Activated naive CD8-positive, alpha-beta T cell treated with anti-CD3 and anti-CD28 coated beads for 36 hours (primary cell): ENCODE measurements at regions not wholly inside any gene's neighbourhood (a gene's known extent, or its start where the extent isn't known, plus 50 kb on each side); places are given as distances from the start of the nearest gene placed in this dataset.

ENCODE experiments used
- DNase-seq: peaks from one replicate; pipeline ENCODE4 v3.0.0; 2021
- H3K27ac Mint-ChIP-seq: one replicate; pipeline ENCODE4 v1.8.0; 2022; ENCODE audit warnings: mild to moderate bottlenecking, moderate library complexity, mixed read lengths
- H3K27me3 Mint-ChIP-seq: one replicate; pipeline ENCODE4 v1.8.0; 2022; ENCODE audit warnings: mild to moderate bottlenecking, mixed read lengths
- H3K36me3 Mint-ChIP-seq: one replicate; pipeline ENCODE4 v1.8.0; 2021; ENCODE audit warnings: mild to moderate bottlenecking, mixed read lengths
- H3K4me1 Mint-ChIP-seq: one replicate; pipeline ENCODE4 v1.8.0; 2021; ENCODE audit warnings: mixed read lengths
- H3K4me3 Mint-ChIP-seq: one replicate; pipeline ENCODE4 v1.8.0; 2022; ENCODE audit warnings: mild to moderate bottlenecking, moderate library complexity, mixed read lengths
- H3K9me3 Mint-ChIP-seq: one replicate; pipeline ENCODE4 v1.8.0; 2022; ENCODE audit warnings: mixed read lengths

DNA sequence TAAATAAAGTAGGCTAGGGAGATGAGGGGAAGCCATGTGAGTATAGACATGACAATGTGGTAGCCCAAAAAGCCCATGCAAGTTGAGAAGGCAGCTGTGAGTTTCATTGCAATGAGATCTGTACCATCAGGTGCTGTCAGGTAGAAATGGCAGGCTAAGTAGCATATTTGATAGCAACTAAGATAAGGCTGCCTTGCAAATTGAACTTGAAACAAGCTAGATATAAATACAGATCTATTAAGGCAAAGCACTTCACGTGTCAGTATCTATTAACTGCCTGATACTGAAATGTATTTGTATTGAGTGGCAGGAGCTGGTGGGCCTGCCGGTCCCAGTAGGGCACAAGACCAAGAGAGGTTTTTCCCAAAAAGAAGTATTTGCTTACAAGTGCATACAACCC is 419.9 kb downstream of the TDRD15 start:
- Mint-ChIP-seq H3K9me3 (no peaks in the 10 kb centered on the region), H3K27ac (no peak overlapping the region), H3K4me3 (no peak overlapping the region), H3K4me1 (no peaks in the 10 kb centered on the region), H3K36me3 (no peaks in the 10 kb centered on the region), H3K27me3 (no peaks in the 10 kb centered on the region)
- DNase-seq: no peak

DNA sequence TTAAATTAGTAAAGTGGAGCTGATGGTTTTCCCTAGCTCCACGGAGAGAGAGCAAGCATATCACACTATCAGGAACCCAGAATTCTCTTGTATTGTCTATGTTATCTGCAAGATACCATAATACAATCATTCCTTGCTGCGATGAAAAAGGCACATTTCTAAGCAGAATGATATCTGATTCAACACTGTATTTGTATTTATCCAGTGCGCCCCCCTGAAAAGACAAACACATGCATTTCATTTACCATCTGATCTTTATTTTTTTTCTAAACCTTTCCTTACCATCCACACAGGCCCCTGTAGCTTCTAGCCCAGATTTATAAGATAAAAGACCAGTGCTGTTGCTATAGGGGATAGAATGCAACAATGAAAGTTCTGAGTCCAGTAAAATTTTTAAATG is 420.6 kb downstream of the TDRD15 start:
- no peaks in the 10 kb centered on the region for H3K9me3 Mint-ChIP-seq
- no peaks in the 10 kb centered on the region for H3K36me3 Mint-ChIP-seq
- H3K27me3 Mint-ChIP-seq: no peaks in the 10 kb centered on the region
- H3K4me1 Mint-ChIP-seq: no peaks in the 10 kb centered on the region
- no peak for DNase-seq
- H3K4me3 Mint-ChIP-seq: no peak overlapping the region
- H3K27ac Mint-ChIP-seq: no peak overlapping the region

DNA sequence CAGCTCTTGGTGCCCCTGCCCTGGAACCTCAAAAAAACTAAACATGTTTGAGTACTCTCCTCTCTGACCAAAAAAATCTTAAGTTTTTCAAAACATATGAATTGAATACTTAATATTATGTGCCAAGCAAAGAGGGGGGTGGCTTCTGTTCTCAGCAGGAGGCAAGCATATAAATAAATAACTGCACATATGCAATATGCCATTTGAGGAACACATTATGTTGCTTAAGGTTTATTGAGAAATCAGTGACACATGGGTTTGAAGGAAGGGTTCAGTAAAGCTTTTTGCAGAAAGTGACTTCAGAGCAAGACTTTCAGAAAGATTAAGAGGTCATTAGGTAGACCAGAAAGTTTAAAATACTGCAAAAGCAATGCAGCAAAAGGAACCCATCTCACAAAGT is 429.2 kb downstream of the TDRD15 start:
- Mint-ChIP-seq H3K36me3 (no peaks in the 10 kb centered on the region), H3K4me3 (no peak overlapping the region), H3K4me1 (no peaks in the 10 kb centered on the region), H3K9me3 (peaks cover 9% of the 10 kb centered on the region), H3K27ac (no peak overlapping the region), H3K27me3 (no peaks in the 10 kb centered on the region)
- no peak for DNase-seq

DNA sequence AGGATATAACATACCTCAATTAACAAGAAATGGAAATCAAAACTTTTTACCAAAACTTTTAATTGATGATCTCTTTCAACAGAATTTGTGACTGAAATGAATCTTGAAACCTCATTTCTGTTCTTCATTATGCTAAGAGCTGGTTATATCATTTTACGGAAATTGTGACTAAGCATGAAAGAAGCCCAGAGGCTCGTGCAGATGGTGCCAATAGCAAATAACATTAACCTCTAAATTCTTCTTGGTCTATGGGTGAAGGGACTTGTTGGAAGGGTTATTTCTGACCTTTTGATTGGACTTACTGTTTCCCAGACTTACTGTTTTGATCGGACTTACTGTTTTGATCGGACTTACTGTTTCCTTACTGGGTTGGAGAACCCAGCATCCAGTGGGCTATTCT is 435.6 kb downstream of the TDRD15 start:
- H3K36me3 Mint-ChIP-seq: no peaks in the 10 kb centered on the region
- no peak for DNase-seq
- H3K27ac Mint-ChIP-seq: no peak overlapping the region
- H3K27me3 Mint-ChIP-seq: no peaks in the 10 kb centered on the region
- peaks cover 7% of the 10 kb centered on the region for H3K9me3 Mint-ChIP-seq
- H3K4me1 Mint-ChIP-seq: no peaks in the 10 kb centered on the region
- H3K4me3 Mint-ChIP-seq: no peak overlapping the region

DNA sequence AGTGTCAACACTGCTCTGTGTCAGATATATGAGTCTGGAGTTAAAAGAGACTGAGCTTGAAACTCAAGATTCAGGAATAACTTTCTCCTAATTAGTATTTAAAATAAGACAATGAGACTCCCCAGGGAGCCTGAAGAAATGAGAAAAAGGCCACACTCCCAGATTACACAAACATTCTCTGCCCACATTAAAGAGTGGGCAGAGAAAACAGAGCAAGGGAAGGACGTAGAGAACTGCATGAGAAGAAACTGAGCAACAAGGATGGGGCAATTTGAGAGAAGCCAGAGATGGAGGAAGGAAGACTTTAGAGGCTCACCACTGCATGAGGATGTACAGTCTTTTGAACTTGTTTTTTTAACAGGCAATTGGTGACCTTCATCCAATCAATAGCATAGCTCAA is 438.2 kb downstream of the TDRD15 start:
- peaks cover 2% of the 10 kb centered on the region for H3K9me3 Mint-ChIP-seq

DNA sequence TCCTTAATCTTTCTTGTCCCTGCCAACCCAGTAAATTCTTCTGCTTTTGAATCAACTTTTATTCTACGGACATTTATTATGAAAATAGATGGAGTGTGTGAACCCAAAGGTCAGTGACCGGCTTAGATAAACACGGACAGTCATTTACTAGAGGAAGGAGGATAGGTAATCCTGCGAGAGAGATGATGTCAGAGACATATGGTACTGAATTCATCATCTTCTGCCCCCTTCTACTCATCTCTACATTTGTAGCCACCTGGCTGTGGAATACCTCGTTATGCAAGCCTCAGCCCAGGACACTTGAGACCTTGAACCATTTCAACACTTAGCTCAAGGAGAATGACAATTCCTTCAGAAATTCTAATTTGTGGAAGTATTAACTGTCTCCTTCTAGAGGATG is 443.6 kb downstream of the TDRD15 start:
- Mint-ChIP-seq H3K27me3 (no peaks in the 10 kb centered on the region), H3K36me3 (no peaks in the 10 kb centered on the region), H3K4me3 (no peak overlapping the region), H3K4me1 (no peaks in the 10 kb centered on the region), H3K27ac (no peak overlapping the region), H3K9me3 (no peaks in the 10 kb centered on the region)
- DNase-seq: no peak

More for the DNA sequence above, 438.2 kb downstream of the TDRD15 start:
- H3K4me3 Mint-ChIP-seq: no peak overlapping the region
- no peaks in the 10 kb centered on the region for H3K36me3 Mint-ChIP-seq
- no peaks in the 10 kb centered on the region for H3K4me1 Mint-ChIP-seq
- H3K27me3 Mint-ChIP-seq: no peaks in the 10 kb centered on the region
- DNase-seq: no peak
- H3K27ac Mint-ChIP-seq: no peak overlapping the region

DNA sequence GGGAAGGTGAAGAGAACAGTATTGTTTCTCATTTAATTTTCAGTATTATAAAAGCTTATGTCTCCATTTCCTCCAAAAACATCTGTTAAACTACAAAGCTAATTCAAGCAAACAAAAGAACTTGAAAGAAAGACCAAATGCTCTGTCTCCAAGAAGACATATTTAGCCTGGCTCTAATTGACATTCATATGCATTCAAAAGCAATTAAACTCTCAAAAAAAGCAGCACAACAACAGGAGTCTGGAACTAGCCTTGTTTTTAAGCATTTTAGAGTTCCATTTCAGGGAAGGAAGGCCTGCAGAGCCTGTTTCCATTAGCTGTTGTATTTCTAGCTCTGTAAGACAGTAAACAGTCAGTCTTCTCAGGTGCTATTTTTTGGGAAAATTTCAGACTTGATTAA is 447.9 kb downstream of the TDRD15 start:
- Mint-ChIP-seq H3K27me3 (no peaks in the 10 kb centered on the region), H3K9me3 (peaks cover 8% of the 10 kb centered on the region), H3K4me1 (no peaks in the 10 kb centered on the region), H3K36me3 (no peaks in the 10 kb centered on the region), H3K4me3 (no peak overlapping the region), H3K27ac (no peak overlapping the region)
- DNase-seq: no peak

DNA sequence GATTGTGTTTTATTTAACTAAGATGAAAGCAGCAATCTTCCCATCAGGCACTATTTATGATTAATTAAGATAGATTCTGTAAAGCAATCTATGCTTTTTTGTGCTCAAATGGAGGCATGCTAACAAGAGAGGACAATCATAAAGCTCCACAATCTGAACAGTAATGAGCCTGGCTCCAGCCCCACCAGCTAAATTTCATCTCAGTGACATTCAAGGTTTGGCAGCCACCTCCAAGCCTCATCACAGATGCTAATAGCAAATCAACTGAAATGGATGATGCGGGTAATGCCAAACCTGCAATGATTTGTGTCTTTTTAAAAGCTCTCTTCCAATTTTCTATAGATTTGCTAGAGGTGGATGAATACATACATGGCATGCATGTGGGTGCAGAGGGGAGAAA is 456.6 kb downstream of the TDRD15 start:
- Mint-ChIP-seq H3K36me3 (no peaks in the 10 kb centered on the region), H3K9me3 (peaks cover 4% of the 10 kb centered on the region), H3K4me1 (no peaks in the 10 kb centered on the region), H3K27ac (no peak overlapping the region), H3K27me3 (no peaks in the 10 kb centered on the region), H3K4me3 (no peak overlapping the region)
- no peak for DNase-seq

DNA sequence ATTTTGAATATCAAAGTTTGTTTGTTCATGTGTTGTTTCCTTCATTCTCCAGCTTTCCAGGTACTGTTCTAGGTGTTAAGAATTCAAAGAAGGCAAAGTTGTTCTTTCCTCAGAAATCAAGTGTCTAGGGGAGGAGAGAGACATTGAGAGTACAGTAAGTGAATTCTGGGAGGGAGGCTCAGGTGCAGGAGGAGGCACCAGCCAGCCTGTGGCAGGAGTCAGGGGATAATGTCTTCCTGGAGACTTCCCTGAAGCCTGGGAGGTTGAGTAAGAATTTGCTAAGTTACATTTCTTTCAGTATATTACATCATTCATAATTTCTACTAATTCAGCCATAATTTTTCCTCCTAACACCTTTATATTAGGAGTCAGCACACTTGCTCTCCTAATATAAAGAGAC is 462.1 kb downstream of the TDRD15 start:
- no peaks in the 10 kb centered on the region for H3K27me3 Mint-ChIP-seq
- no peaks in the 10 kb centered on the region for H3K36me3 Mint-ChIP-seq
- no peak overlapping the region for H3K4me3 Mint-ChIP-seq
- no peaks in the 10 kb centered on the region for H3K4me1 Mint-ChIP-seq
- no peak overlapping the region for H3K27ac Mint-ChIP-seq
- H3K9me3 Mint-ChIP-seq: peaks cover 3% of the 10 kb centered on the region
- no peak for DNase-seq

DNA sequence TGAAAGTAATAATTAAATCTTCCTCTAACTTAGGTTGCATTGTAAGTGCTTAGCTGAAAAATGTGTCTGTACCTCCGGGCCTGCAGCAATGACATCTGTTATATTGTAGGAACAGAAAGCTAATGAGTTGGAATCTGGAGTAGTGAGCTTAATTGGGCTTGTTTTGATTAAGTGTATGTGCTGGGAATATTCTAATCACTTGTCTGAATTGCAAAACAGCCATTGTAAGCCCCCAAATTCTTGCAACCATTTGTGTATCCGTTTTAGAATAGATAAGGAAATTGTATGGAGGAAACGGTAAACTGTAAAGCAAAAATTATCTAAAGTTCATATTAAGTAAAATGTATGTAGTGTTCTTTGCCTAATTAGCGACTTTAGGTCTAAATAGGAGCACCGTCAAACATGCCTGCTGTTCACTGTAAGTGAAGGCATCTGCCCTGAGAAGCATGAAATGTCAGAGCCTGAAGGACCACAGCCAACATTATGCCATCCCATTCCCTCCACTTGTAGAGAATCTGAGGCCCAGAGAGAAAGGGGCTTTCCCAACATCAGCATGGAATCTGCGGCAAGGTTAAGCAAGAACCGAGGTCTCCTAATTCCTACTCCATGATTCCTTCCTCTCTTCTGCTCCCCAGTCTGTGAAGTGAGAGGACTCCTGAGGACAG is 466.4 kb downstream of the TDRD15 start:
- peaks cover 3% of the 10 kb centered on the region for H3K9me3 Mint-ChIP-seq
- no peaks in the 10 kb centered on the region for H3K36me3 Mint-ChIP-seq
- no peak overlapping the region for H3K27ac Mint-ChIP-seq
- no peaks in the 10 kb centered on the region for H3K4me1 Mint-ChIP-seq
- no peaks in the 10 kb centered on the region for H3K27me3 Mint-ChIP-seq
- no peak for DNase-seq
- no peak overlapping the region for H3K4me3 Mint-ChIP-seq

DNA sequence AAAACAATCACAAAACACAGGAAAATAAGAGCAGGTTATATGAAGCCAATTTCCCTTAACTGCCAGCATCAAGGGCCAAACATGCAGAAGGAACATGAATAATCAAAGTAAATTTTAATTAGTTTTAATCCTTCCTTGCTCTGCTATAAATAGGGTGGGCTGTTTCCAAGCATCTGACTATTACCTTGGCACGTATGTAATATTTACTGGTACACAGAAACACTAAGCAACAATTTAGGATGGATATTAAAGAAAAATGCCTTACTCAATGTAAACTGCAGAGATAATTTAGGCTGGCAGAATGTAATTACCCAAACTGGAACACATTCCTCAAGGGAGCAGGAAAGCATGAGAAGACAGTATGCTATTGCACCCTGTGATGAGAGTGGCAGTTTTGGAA is 468.2 kb downstream of the TDRD15 start:
- Mint-ChIP-seq H3K27ac (no peak overlapping the region), H3K4me3 (no peak overlapping the region), H3K9me3 (peaks cover 5% of the 10 kb centered on the region), H3K27me3 (no peaks in the 10 kb centered on the region), H3K36me3 (no peaks in the 10 kb centered on the region), H3K4me1 (no peaks in the 10 kb centered on the region)
- no peak for DNase-seq

DNA sequence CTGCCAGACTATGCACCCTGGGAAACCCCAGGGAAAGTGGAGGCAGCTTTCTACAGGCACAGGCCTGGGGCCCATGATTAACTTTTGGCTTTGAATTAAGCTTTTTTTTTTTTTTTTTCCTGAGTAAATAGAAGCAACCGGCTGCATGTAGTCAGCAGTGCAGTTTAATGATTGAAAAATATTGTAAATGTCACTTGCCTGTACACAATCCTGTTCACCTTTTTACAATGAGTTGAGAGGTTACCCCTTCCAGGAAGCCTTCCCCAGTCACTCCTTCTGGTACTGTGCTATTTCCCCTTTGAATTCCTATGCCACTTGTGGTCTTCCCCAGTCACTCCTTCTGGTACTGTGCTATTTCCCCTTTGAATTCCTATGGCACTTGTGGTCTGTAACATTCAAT is 475.6 kb downstream of the TDRD15 start:
- H3K4me3 Mint-ChIP-seq: no peak overlapping the region
- no peaks in the 10 kb centered on the region for H3K36me3 Mint-ChIP-seq
- H3K27ac Mint-ChIP-seq: no peak overlapping the region
- H3K9me3 Mint-ChIP-seq: peaks cover 7% of the 10 kb centered on the region
- DNase-seq: no peak
- no peaks in the 10 kb centered on the region for H3K27me3 Mint-ChIP-seq
- no peaks in the 10 kb centered on the region for H3K4me1 Mint-ChIP-seq

DNA sequence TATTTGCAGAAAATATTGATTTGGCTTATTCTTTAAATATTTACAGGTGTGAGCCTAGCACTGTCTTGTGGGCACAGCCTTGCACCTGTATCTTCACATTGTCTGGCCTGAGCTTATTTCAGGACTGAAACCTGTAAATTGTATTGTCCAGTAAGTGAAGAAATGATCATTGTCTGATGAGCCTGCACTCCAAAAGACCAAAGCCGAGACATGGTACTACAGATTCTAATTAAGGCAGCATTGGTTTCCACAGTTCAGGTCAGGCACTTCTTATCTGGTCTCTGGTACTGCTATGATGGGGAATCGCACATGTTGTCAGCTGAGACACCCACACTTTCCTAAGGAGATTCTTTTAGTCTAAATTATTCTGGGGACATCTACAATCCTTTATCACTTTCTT is 479.0 kb downstream of the TDRD15 start:
- Mint-ChIP-seq H3K4me3 (no peak overlapping the region), H3K27me3 (no peaks in the 10 kb centered on the region), H3K9me3 (peaks cover 3% of the 10 kb centered on the region), H3K36me3 (no peaks in the 10 kb centered on the region), H3K27ac (no peak overlapping the region), H3K4me1 (no peaks in the 10 kb centered on the region)
- DNase-seq: no peak

DNA sequence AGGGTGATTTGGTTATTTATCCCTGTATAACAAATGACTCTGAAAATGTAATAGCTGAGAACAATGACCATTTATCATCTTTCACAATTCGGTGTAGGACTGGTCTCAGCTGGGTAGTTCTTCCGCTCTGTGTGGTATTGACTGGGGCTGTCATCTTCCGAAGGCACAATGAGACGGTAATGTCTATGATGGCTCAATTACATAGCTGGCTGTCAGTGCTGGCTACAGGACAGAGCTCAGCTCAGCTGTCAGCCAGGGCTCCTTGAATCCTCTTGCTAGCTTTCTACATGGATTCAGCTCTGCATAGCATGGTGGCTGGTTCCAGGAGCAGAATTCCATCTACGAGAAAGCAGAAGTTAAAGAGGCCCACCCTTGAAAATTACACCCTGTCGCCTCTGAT is 483.8 kb downstream of the TDRD15 start:
- Mint-ChIP-seq H3K9me3 (peaks cover 6% of the 10 kb centered on the region), H3K4me3 (no peak overlapping the region), H3K4me1 (no peaks in the 10 kb centered on the region), H3K27ac (no peak overlapping the region), H3K36me3 (no peaks in the 10 kb centered on the region), H3K27me3 (no peaks in the 10 kb centered on the region)
- DNase-seq: no peak

DNA sequence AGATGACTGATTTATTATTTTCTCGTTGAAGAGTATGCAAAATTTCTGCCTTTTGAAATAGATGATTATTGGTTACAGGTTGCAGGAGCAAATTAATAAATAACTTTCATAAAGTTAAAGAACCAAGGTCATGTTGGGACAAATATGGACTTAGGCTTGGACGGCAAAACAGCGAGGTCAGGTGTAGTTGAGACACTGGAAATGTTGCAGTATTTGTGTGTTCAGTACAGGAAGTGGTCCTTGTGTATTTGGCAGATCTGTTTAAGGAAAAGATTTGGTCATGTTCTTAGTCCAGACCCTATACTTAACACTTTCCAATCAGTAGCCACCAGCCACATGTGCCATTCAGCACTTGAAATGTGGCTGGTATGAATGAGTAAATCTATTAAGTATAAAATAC is 486.5 kb downstream of the TDRD15 start:
- Mint-ChIP-seq H3K36me3 (no peaks in the 10 kb centered on the region), H3K27me3 (no peaks in the 10 kb centered on the region), H3K4me1 (no peaks in the 10 kb centered on the region), H3K9me3 (peaks cover 13% of the 10 kb centered on the region), H3K4me3 (no peak overlapping the region), H3K27ac (no peak overlapping the region)
- no peak for DNase-seq

DNA sequence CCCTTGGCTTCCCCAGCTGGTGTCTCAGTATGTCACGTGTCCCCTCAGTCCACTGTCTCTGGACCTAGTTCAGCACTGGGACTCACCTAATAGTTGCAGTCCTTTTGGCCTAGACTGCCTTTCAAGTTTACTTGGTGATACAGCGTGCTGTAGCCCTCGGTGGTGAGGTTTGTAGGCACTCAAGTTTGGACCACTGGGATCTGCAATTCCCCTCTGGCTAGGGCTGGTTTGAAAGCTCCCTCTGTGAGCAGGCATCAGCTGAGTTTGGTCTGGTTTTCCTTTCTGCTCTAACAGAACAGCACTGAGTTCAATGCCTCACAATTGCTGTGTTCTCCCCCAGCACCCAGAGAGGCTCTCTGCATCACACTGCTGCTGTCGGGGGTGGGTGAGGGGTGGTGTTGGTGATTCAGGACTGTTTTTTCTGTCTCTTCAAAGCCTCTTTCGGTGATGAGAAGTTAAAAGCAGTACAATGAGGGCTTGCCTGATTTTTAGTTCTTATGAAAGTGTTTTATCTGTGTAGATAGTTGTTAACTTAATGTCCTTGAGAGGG is 494.2 kb downstream of the TDRD15 start:
- no peaks in the 10 kb centered on the region for H3K4me1 Mint-ChIP-seq
- no peak overlapping the region for H3K27ac Mint-ChIP-seq
- H3K27me3 Mint-ChIP-seq: no peaks in the 10 kb centered on the region
- H3K4me3 Mint-ChIP-seq: no peak overlapping the region
- H3K36me3 Mint-ChIP-seq: no peaks in the 10 kb centered on the region
- peaks cover 7% of the 10 kb centered on the region for H3K9me3 Mint-ChIP-seq
- no peak for DNase-seq
